ENCODE measurements at regions not wholly inside any gene's neighbourhood (a gene's known extent, or its start where the extent isn't known, plus 50 kb on each side); places are given as distances from the start of the nearest gene placed in this dataset.

DNA sequence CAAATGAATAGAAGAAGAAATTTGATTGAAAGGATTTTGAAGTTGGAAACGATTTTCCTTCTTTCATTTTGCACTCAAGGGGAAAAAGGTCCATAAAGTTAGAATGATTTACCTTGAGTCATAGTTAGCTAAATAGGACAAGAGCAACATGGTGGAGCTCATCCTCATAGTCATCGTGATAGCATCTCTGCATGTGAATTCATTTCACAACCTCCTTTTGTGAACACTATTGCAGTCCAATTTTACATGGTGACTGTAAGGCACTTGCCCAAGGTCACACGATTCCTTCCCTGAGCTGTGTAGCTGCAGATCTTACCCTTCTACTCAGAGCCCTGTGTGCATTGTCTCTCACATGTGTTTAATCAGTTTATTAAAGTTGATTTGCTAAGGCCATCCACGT lies 359.8 kb upstream of the C2CD4B start:
- TF ChIP-seq, protein P1, sequence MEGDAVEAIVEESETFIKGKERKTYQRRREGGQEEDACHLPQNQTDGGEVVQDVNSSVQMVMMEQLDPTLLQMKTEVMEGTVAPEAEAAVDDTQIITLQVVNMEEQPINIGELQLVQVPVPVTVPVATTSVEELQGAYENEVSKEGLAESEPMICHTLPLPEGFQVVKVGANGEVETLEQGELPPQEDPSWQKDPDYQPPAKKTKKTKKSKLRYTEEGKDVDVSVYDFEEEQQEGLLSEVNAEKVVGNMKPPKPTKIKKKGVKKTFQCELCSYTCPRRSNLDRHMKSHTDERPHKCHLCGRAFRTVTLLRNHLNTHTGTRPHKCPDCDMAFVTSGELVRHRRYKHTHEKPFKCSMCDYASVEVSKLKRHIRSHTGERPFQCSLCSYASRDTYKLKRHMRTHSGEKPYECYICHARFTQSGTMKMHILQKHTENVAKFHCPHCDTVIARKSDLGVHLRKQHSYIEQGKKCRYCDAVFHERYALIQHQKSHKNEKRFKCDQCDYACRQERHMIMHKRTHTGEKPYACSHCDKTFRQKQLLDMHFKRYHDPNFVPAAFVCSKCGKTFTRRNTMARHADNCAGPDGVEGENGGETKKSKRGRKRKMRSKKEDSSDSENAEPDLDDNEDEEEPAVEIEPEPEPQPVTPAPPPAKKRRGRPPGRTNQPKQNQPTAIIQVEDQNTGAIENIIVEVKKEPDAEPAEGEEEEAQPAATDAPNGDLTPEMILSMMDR (IDR thresholded peaks at IDR 0.05; ENCODE audit: low read length), result no peak
- no peak for TF ChIP-seq EZH2 (optimal IDR thresholded peaks at IDR 0.05; ENCODE audit: low read depth, low read length)
- TF ChIP-seq EZH2phosphoT487 (IDR thresholded peaks at IDR 0.05; ENCODE audit: low read length), result no peak

All from MM.1S (cell line).